ENCODE measurements at regions not wholly inside any gene's neighbourhood (a gene's known extent, or its start where the extent isn't known, plus 50 kb on each side); places are given as distances from the start of the nearest gene placed in this dataset.

- no peak for DNase-seq
- H3K27ac Mint-ChIP-seq: no peak overlapping the region
- peaks cover 0 to 13% (median 4%) of the 10 kb centered on the region in 3 donors for H3K27me3 Mint-ChIP-seq (ENCODE audit: low read depth in 3 of 3)
- peaks cover 0 to 4% (median 0%) of the 10 kb centered on the region in 6 donors for H3K9me3 Mint-ChIP-seq
- no peaks in the 10 kb centered on the region for H3K4me1 Mint-ChIP-seq
- H3K4me3 Mint-ChIP-seq: no peak overlapping the region
- no peaks in the 10 kb centered on the region for H3K36me3 Mint-ChIP-seq
Measured at GRCh38 chr6:154561750-154562149, 51.3 kb upstream of the CNKSR3 start.

- H3K9me3 Mint-ChIP-seq: peaks cover 0 to 2% (median 0%) of the 10 kb centered on the region in 6 donors
- no peaks in the 10 kb centered on the region for H3K4me1 Mint-ChIP-seq
- no peaks in the 10 kb centered on the region for H3K36me3 Mint-ChIP-seq
- no peak for DNase-seq
- no peak overlapping the region for H3K4me3 Mint-ChIP-seq
- H3K27ac Mint-ChIP-seq: no peak overlapping the region
- peaks cover 0 to 10% (median 0%) of the 10 kb centered on the region in 3 donors for H3K27me3 Mint-ChIP-seq (ENCODE audit: low read depth in 3 of 3)
Measured at GRCh38 chr6:154565331-154565730, 54.8 kb upstream of the CNKSR3 start.

- peaks cover 0 to 10% (median 0%) of the 10 kb centered on the region in 3 donors for H3K27me3 Mint-ChIP-seq (ENCODE audit: low read depth in 3 of 3)
- H3K4me1 Mint-ChIP-seq: no peaks in the 10 kb centered on the region
- peaks cover 0 to 2% (median 0%) of the 10 kb centered on the region in 6 donors for H3K9me3 Mint-ChIP-seq
- H3K4me3 Mint-ChIP-seq: no peak overlapping the region
- H3K27ac Mint-ChIP-seq: no peak overlapping the region
- H3K36me3 Mint-ChIP-seq: no peaks in the 10 kb centered on the region
- DNase-seq: no peak
Measured at GRCh38 chr6:154566866-154567265, 56.4 kb upstream of the CNKSR3 start.

GRCh38 chr6:154567695-154568220 is 57.3 kb upstream of the CNKSR3 start:
- H3K27ac Mint-ChIP-seq: no peak overlapping the region
- no peaks in the 10 kb centered on the region for H3K4me1 Mint-ChIP-seq
- H3K9me3 Mint-ChIP-seq: no peaks in the 10 kb centered on the region
- H3K27me3 Mint-ChIP-seq (ENCODE audit: low read depth in 3 of 3): peaks cover 0 to 5% (median 0%) of the 10 kb centered on the region in 3 donors
- no peaks in the 10 kb centered on the region for H3K36me3 Mint-ChIP-seq
- no peak for DNase-seq
- no peak overlapping the region for H3K4me3 Mint-ChIP-seq

- Mint-ChIP-seq H3K27ac (no peak overlapping the region), H3K9me3 (no peaks in the 10 kb centered on the region), H3K27me3 (ENCODE audit: low read depth in 3 of 3) (peaks cover 0 to 5% (median 0%) of the 10 kb centered on the region in 3 donors), H3K4me1 (no peaks in the 10 kb centered on the region), H3K4me3 (no peak overlapping the region), H3K36me3 (no peaks in the 10 kb centered on the region)
- DNase-seq: no peak
Measured at GRCh38 chr6:154569156-154569862, 58.8 kb upstream of the CNKSR3 start.

- Mint-ChIP-seq H3K9me3 (no peaks in the 10 kb centered on the region), H3K27me3 (ENCODE audit: low read depth in 3 of 3) (peaks cover 0 to 5% (median 0%) of the 10 kb centered on the region in 3 donors), H3K27ac (no peak overlapping the region), H3K4me3 (no peak overlapping the region), H3K36me3 (no peaks in the 10 kb centered on the region), H3K4me1 (no peaks in the 10 kb centered on the region)
- no peak for DNase-seq
Measured at GRCh38 chr6:154570505-154570904, 60.0 kb upstream of the CNKSR3 start.

- H3K36me3 Mint-ChIP-seq: no peaks in the 10 kb centered on the region
- no peak for DNase-seq
- no peaks in the 10 kb centered on the region for H3K4me1 Mint-ChIP-seq
- no peak overlapping the region for H3K4me3 Mint-ChIP-seq
- H3K27ac Mint-ChIP-seq: no peak overlapping the region
- H3K9me3 Mint-ChIP-seq: no peaks in the 10 kb centered on the region
- H3K27me3 Mint-ChIP-seq (ENCODE audit: low read depth in 3 of 3): peaks cover 0 to 3% (median 0%) of the 10 kb centered on the region in 3 donors
Measured at GRCh38 chr6:154572556-154572955, 62.1 kb upstream of the CNKSR3 start.

- H3K4me1 Mint-ChIP-seq: no peaks in the 10 kb centered on the region
Measured at GRCh38 chr6:154578004-154578559, 67.6 kb upstream of the CNKSR3 start.

GRCh38 chr6:154579046-154579445 is 68.6 kb upstream of the CNKSR3 start:
- Mint-ChIP-seq H3K27me3 (ENCODE audit: low read depth in 3 of 3) (peaks cover 0 to 6% (median 0%) of the 10 kb centered on the region in 3 donors), H3K4me1 (no peaks in the 10 kb centered on the region), H3K9me3 (peaks cover 0 to 2% (median 0%) of the 10 kb centered on the region in 6 donors), H3K4me3 (no peak overlapping the region), H3K27ac (no peak overlapping the region), H3K36me3 (no peaks in the 10 kb centered on the region)
- DNase-seq: no peak

More at GRCh38 chr6:154578004-154578559, 67.6 kb upstream of the CNKSR3 start:
- Mint-ChIP-seq H3K36me3 (no peaks in the 10 kb centered on the region), H3K27ac (no peak overlapping the region), H3K9me3 (peaks cover 0 to 2% (median 0%) of the 10 kb centered on the region in 6 donors), H3K27me3 (ENCODE audit: low read depth in 3 of 3) (peaks cover 0 to 6% (median 0%) of the 10 kb centered on the region in 3 donors), H3K4me3 (no peak overlapping the region)
- no peak for DNase-seq

- Mint-ChIP-seq H3K9me3 (peaks cover 0 to 2% (median 0%) of the 10 kb centered on the region in 6 donors), H3K36me3 (no peaks in the 10 kb centered on the region), H3K4me1 (no peaks in the 10 kb centered on the region), H3K4me3 (no peak overlapping the region), H3K27me3 (ENCODE audit: low read depth in 3 of 3) (peaks cover 0 to 6% (median 0%) of the 10 kb centered on the region in 3 donors), H3K27ac (no peak overlapping the region)
- no peak for DNase-seq
Measured at GRCh38 chr6:154579485-154579884, 69.0 kb upstream of the CNKSR3 start.

GRCh38 chr6:154580397-154581135 is 70.1 kb upstream of the CNKSR3 start:
- Mint-ChIP-seq H3K4me3 (no peak overlapping the region), H3K4me1 (no peaks in the 10 kb centered on the region), H3K27ac (no peak overlapping the region), H3K36me3 (no peaks in the 10 kb centered on the region), H3K9me3 (peaks cover 0 to 2% (median 0%) of the 10 kb centered on the region in 6 donors), H3K27me3 (ENCODE audit: low read depth in 3 of 3) (peaks cover 0 to 6% (median 0%) of the 10 kb centered on the region in 3 donors)
- no peak for DNase-seq

GRCh38 chr6:154582696-154583095 is 72.2 kb upstream of the CNKSR3 start:
- H3K27me3 Mint-ChIP-seq (ENCODE audit: low read depth in 3 of 3): peaks cover 0 to 11% (median 0%) of the 10 kb centered on the region in 3 donors
- H3K36me3 Mint-ChIP-seq: no peaks in the 10 kb centered on the region
- H3K27ac Mint-ChIP-seq: no peak overlapping the region
- peaks cover 0 to 2% (median 0%) of the 10 kb centered on the region in 6 donors for H3K9me3 Mint-ChIP-seq
- DNase-seq: no peak
- H3K4me3 Mint-ChIP-seq: no peak overlapping the region
- no peaks in the 10 kb centered on the region for H3K4me1 Mint-ChIP-seq

GRCh38 chr6:154583546-154584188 is 73.2 kb upstream of the CNKSR3 start:
- DNase-seq: no peak
- Mint-ChIP-seq H3K36me3 (no peaks in the 10 kb centered on the region), H3K27me3 (ENCODE audit: low read depth in 3 of 3) (peaks cover 0 to 13% (median 0%) of the 10 kb centered on the region in 3 donors), H3K4me1 (no peaks in the 10 kb centered on the region), H3K4me3 (no peak overlapping the region), H3K9me3 (peaks cover 0 to 2% (median 0%) of the 10 kb centered on the region in 6 donors), H3K27ac (no peak overlapping the region)
